GM18868 (cell line): ENCODE measurements at regions not wholly inside any gene's neighbourhood (a gene's known extent, or its start where the extent isn't known, plus 50 kb on each side); places are given as distances from the start of the nearest gene placed in this dataset.

ENCODE experiments used
- ATAC-seq: cut with Tn5 transposase; IDR thresholded peaks from one replicate; pipeline ENCODE4 v1.9.1; 2021; ENCODE audit warnings: mild to moderate bottlenecking, moderate library complexity; ENCODE audit not compliant: unreplicated experiment

- no peak for ATAC-seq
These were observed 242.6 kb upstream of the CIBAR2 start for GRCh38 chr16:85354686-85355514.

GRCh38 chr16:85355515-85355837 lies 243.2 kb upstream of the CIBAR2 start:
- ATAC-seq, result no peak

GRCh38 chr16:85356157-85356556 lies 243.9 kb upstream of the CIBAR2 start:
- ATAC-seq, result no peak

GRCh38 chr16:85357323-85357722 lies 245.1 kb upstream of the CIBAR2 start:
- ATAC-seq, result no peak

DNA sequence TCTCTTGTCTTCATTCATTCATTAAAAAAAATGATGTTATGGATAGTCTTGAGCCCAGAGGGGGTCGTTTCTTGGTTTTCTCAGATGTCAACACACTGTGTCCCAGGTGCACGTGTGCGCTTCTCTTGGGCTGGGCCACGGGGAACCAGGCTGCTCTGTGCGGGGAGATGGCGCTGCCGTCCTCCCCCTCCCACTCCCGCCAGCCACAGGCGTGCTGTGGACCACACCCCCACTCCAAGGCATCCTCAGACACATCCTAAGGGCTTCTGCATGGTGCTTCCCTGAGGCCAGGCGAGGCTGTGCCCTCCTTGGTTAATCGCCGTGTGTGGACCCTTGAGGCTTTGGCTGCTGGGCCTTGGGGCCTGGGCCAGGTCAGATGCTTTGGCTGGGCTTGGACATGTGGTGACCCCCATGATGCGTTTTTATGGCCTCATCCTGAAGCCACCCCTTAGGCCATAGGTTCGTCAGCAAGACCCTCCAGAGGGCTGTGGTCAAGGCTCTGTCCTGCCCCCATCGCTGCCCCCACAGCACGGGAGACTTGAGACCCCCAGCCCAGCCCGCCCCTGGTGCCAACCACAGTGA lies 245.7 kb upstream of the CIBAR2 start:
- ATAC-seq, result no peak

DNA sequence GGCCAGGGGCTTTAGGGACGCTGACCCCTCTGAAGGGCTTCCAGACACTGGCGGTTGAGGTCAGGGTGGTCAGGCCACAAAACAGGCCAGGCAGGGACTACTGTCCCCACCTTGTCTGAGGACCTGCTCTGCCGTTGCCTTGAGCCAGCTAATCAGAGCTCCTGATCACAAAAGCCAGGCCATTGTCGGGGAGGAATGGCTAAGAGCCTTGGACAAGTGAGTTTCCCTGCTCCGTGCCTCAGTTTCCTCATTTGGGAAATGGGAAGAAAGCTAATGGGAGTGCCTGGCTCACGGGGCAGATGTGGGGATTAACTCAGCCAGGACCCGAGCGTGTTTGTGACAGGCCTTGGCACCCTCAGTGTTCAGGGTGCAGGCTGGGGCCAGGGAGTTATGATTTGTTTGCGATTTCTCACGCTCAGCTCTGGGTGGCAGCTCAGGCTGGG lies 246.5 kb upstream of the CIBAR2 start:
- no peak for ATAC-seq

DNA sequence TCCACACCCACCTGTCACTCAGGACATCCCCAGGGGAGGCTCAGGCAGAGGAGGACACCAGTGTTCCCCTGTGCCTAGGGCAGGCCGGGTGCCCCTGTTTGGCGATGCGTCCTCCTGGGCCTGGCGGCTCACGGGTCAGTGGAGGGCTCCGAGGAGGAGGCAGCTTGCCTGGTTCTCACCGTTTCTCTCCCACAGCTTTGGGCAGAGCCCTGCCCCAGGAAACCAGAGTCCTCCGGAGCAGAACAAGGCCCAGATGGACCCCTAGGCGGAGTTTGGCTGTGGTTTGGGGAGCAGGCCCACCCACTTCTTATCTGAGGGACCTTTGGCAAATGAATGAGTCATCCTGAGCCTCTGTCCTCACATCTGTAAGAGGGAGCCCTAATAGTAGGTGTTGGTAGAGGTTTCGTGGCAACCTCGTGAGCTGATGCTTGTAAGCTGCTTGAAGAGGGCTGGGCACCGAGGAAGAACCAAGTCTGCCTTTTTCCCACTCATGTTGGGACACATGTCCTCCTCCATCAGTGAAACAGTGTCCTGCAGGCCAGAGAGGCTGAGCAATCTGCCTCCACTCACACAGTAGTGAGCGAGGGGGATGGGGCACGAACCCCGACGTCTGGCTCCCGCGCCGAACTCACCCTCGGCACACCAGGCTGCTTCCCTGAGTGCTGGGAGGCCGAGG lies 247.0 kb upstream of the CIBAR2 start:
- no peak for ATAC-seq

GRCh38 chr16:85360323-85361277 lies 248.3 kb upstream of the CIBAR2 start:
- no peak for ATAC-seq

GRCh38 chr16:85361441-85362118 lies 249.3 kb upstream of the CIBAR2 start:
- no peak for ATAC-seq

GRCh38 chr16:85362443-85362842 lies 250.2 kb upstream of the CIBAR2 start:
- no peak for ATAC-seq

DNA sequence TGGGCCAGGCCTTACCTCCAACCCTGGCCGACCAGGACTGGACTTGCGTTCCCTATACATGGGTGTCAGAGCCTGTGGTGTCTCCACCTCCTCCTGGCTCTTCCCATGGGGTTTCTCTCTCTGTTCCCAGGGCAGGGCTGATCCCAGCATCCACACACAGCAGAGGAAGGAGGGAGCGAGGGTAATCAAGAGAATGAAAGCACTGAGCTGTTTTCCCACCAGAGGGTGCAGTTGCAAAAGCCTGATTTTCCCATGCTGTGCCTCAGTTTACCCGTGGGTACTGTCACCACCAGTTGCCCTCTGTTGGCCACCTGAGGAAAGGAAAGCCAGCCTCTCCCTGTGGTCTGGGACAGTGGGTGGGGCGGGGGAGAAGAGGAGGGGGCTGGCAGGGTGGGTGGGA lies 249.7 kb upstream of the GSE1 start:
- no peak for ATAC-seq

DNA sequence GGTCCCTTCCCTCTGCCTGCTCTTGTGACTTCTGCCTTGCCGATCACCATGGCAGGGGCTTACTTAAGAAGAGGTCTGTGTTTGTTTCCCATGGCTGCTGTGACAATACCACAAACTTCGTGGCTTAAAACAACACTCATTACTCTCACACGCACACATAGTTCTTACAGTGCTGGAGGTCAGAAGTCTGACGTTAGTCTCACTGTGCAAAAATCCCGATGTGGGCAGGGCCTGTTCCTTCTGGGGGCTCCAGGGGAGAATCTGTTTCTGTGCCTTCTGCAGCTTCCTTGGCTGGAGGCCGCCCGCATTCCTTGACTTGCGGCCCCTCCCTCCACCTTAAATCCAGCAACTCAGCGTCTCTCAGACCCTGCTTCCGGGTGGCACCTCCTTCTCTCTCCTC lies 249.2 kb upstream of the GSE1 start:
- no peak for ATAC-seq

DNA sequence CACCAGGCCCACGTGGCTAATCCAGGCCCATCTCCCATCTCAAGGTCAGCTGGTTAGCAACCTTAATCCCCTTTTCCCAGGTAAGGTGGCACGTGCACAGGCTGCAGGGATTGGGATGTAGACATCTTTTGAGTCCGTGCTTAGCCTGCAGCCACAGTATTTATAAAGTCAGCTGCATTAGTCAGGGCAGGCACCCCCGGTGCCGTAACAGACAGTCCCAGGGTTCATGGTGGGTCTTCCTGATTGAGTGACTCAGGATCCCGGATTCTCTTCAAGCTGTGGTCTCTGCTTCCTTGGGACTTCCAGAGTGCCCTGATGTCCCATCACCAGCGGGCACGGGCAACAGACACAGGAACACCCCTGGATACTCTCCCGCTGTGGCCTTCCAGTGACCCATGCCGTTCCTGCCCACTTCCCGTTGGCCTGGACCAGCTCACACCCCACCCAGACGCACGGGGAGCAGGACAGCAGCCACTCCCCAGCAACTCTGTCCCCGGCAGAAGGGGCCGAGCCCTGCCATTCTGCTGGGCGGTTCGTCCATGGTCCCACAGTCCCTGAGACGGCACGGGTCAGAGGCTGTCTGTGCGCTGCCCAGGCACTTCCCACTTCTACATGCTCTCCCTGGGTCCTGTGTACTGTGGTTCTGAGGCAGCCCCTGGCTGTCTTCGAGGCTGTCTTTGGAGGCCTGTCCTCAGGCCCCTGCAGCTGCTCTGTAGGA lies 248.6 kb upstream of the GSE1 start:
- ATAC-seq, result no peak

GRCh38 chr16:85365120-85365519 lies 248.0 kb upstream of the GSE1 start:
- no peak for ATAC-seq

- no peak for ATAC-seq
These were observed 246.9 kb upstream of the GSE1 start for GRCh38 chr16:85366031-85366763.

GRCh38 chr16:85367485-85367884 lies 245.6 kb upstream of the GSE1 start:
- ATAC-seq, result no peak

DNA sequence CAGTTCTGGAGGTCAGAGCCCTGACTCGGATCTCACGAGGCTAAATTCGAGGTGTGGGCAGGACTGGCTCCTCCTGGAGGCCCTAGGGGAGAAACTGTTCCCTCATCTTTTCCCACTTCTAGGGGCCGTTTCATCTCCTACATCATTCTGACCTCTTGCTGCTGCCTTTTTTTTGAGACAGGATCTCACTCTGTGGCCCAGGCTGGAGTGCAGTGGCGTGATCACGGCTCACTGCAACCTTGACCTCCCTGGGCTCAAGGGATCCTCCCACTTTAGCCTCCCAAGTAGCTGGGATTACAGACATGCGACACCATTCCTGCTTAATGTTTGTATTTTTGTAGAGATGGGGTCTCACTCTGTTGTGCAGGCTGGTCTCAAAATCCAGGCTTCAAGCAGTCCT lies 244.1 kb upstream of the GSE1 start:
- ATAC-seq, result no peak

GRCh38 chr16:85369741-85370528 lies 243.2 kb upstream of the GSE1 start:
- no peak for ATAC-seq

GRCh38 chr16:85370543-85370880 lies 242.6 kb upstream of the GSE1 start:
- no peak for ATAC-seq
